GM21717 (cell line): ENCODE measurements at regions not wholly inside any gene's neighbourhood (a gene's known extent, or its start where the extent isn't known, plus 50 kb on each side); places are given as distances from the start of the nearest gene placed in this dataset.

ENCODE experiments used
- ATAC-seq: cut with Tn5 transposase; IDR thresholded peaks from one replicate; pipeline ENCODE4 v1.9.1; 2021; ENCODE audit warnings: mild to moderate bottlenecking, moderate library complexity; ENCODE audit not compliant: unreplicated experiment

DNA sequence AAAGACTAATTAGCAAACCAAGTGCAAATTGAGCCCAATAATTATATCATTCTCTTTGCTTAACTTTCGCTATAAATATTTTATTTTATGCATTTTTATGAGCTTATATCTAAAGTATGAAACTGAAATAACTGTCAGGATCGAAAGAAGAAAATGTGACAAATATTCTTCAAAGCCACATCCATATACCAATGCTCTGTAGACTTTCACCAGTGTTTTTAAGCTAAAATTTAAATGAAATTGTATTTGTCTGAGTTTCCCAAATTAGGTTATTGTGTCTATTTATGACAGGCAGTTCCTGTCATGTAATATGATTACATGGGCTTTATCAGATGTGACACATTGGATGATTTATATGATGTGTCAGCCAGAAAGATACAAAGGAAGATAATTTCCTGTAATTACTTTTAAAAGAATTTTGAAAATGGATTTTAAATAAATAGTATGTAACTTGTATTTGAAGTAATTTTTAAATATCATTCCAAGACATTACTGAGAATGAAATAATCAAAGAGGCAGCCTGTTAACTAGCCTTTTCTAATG is 317.9 kb upstream of the KLF6 start:
- no peak for ATAC-seq

DNA sequence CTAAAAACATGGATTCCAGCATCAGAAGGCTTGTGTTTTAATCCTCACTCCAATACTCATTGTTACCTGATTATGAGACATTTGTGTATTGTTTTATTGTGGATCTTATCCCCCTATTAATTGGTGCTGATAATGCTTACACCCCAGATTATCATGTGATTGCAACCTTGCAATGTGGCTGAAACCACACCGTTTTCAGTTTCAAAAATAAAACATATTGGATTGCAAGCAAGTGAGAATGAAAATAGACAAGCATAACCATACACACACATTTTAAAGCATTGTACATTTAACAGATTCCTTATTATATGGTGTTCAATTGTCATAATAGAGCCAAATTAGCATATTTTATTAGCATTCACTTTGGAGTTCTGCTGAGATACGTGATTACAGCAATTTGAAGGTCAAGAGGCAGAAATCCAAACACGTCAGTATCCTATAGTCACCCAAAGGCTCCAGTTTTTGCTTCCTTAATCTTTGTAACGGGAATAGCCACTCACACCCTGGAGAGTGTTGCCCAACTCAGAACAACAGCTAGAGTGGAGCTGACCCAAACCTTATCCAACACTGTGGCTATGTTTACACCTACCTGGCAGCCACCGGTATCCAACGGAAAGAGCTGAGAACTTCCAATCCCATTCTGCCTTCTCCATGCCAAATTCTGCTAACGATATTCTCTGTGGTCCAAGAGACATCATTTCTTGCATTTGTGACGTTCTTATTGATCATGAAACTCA is 317.1 kb upstream of the KLF6 start:
- ATAC-seq = no peak

DNA sequence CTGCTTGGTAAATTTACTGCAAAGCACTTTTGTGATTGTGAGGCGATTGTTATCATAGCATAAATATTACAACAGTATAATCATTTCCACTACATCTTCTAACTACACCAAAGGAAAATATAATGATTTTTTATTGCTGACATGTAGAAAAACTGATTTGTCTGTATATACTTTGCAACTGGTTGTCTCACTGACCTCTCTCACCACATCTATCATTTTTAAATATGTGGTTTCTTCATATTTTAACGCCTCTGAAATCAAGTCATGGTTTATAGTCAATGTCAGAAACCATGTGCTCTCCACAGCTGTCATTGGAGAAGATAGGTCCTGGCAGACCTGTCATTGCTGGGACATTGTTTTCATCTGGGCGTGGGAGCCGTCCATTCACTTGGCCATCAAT is 315.4 kb upstream of the KLF6 start:
- no peak for ATAC-seq

DNA sequence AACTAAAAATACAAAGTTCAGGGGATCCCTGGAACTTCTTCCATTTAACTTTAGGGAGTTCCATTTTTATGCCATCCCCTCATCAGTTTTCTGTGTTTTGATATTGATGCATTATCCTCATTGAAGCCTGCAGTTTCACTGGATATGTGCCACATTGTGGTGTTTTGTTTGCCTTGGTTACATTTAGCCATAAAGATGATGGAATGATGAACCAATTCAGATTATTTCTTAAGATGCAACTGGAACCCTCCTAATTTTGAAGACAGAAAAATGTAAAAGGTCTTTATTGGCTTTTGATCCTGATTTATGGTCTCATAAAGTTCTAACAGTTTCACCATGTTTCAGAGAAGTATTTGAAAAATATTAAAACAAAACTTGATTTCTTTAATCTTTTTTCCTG is 314.2 kb upstream of the KLF6 start:
- ATAC-seq = no peak

DNA sequence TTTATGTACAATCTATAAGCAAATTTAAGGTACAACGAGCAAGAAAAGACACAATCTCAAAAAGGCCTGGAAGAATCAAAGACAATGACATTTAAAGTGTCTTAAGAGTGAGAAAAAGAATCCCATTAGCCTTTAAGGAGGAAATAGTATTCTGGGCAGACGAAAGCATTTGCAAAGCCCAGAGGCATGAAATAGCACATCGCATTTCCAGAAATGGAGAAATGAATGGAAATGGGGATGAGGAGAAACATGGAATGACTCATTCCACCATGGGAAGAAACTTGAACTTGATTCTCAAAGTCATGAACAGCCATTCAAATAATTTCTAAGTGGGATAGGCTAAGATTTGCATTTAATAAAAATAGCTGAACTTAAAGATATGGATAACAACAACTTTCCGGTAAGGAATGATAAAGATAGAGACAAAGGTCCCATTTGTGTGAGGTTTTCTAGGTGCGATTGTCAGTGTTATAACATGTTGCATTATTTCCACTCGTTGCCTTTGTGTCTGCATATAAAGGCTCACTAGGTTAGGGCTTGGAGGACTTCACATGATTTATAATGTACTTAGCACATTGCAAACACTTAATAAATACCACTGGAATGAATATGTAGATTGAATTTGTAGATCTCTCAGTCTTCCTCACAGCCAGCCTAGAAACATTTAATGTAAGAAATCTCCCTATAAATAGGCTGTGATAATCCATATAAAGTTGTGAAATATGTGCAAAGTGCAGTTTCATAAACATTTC is 310.3 kb upstream of the KLF6 start:
- no peak for ATAC-seq

DNA sequence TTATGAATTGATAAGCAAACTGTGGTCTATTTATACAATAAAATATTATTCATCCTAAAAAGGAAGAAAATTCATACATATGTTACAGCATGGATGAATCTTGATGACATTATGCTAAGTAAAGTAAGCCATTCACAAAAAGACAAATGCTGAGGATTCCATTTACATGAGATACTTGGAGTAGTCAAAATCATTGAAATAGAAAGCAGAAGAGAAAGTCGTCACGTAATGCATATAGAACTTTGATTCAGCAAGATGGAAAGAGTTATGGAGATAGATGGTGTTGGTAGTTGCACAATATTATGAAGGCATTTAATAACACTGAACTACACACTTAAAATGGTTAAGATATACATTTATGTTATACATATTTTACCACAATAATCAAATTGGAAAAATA is 309.7 kb upstream of the KLF6 start:
- no peak for ATAC-seq

DNA sequence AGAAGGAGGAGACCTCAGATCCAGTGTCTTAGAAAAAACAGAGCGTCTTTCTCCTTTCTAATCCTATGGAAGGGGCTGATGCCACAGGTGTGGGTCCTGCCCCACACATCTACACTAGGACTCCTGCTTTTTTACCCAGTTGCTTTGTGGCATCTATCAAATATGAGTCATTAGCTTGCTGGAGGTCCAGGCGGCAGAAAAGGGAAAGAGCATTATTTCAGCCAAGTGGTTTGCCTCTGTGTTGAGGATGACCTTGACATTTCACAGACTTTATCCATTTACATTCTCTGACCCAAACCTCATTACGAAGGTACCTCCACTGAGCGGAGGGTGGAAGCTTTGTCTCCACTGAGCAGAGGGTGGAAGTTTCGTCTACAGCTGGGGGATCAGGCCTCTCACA is 308.4 kb upstream of the KLF6 start:
- no peak for ATAC-seq

DNA sequence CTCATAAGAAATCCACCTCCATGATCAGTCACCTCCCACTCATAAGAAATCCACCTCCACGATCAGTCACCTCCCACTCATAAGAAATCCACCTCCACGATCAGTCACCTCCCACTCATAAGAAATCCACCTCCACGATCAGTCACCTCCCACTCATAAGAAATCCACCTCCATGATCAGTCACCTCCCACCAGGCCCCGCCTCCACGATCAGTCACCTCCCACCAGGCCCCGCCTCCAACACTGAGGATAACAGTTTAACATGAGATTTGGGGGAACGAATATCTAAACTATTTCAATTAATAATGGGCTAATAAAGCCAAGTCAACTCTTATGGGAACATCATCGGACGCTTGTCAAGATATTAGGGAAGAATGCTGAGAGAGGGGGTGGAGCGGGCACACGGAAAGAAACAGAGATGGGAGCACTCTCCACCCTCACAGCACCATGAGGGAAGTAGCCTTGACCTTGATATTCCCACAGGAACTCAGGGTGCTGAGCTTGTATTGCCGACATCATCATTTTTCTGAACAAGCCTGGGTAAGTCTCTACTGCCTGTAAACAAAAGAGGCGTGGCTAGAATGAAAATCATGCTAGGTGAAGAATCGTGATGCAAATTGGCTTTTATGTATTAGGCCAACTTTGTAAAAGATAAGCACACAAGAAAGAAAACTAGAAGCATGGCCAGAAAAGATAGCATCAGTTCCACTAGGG is 303.5 kb upstream of the KLF6 start:
- ATAC-seq = no peak

DNA sequence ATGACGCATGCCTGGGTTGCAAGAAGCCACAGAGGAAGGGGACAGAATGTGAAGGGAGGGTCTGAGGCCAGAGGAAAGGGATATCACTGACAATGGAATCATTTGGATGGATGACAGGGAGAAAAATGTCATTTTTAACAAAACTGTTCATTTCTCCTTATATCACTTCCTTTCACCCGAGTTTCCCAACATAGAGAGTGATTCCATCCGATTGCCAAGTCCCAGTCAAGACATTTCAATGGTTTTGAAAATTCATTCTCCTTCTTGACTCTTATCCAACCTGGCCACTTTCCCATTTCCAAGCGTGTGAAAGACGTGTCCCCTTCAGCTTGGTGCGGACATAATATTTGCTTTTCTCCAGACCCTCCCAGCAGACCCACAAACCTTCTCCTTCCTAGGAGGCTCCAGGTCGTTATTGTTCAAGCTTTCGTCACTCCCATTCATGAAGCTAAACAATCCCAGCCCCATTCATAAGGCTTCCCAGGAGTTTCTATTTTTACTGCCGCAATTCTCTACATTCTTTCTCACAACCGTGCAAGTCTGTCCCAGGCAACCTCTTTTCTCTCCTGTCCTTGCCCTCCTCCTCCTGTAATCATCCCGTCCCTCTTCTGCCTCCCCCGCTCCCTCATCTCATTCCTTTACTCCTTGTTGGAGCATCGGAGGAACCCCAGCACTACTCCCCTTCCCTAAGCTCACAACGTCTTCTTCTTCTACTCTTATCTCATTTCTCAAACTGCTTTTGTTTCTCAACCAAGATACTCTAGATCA is 301.3 kb upstream of the KLF6 start:
- ATAC-seq = no peak

DNA sequence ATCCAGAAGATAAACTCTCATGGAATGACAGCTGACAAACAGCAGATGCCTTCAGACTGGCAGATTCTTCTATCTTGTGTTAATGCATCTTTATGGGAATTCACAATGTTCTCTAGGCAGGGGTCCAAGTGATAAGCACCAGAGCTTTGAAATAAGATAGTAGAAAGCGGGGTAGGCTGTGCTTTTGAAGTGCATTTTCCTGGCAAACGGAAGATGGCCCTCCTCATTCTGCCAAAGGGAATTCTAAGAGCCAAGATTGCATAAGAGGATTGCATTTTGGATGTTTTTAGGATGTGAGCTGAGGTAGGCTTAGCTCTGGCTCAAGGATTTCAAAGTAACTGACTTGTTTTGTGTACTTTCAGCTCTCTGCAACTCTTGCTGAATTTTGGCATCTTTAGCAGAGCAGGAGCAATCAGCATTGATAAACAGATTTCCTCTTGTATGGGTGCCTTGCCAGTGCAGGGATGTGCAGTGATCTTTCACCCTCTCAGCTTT is 298.5 kb upstream of the KLF6 start:
- no peak for ATAC-seq

DNA sequence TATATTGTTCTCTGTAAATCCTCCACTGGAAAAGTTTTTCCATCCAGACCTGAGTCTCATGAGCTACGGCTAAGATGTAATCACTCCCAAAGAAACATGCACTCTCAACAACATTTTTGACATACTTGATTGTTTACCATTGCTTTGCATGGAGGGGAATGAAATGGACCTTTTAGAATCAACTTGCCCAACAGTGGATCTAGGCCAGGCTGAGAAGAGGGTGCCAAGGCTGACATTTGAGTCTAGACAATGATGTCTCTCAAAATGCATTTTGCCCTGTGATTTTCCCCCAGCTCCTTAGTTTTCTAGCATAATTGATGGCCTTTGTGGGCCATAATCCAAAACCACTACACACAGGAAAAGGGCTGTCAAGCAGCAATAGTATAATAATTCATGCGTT is 297.9 kb upstream of the KLF6 start:
- no peak for ATAC-seq

DNA sequence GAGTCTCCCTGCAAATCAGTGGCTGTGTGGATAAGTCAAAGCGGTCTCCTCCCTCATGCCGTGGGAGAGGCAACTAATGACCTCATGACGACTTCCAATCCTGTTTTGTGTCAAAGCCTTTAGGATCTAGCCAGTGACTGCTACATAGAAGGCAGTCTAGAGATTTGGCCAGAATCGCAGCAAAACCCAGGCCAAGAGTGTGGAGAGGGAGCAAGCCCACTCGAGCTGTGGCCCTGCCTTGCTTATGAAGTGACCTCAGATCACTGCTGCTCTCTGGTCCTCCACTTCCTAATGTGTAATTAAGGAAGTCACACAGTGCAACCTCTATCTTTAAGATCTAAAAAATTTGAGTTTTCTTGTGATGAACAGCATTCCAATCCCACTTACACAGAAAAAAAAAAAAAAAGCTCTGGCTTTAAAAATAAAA is 296.7 kb upstream of the KLF6 start:
- no peak for ATAC-seq

DNA sequence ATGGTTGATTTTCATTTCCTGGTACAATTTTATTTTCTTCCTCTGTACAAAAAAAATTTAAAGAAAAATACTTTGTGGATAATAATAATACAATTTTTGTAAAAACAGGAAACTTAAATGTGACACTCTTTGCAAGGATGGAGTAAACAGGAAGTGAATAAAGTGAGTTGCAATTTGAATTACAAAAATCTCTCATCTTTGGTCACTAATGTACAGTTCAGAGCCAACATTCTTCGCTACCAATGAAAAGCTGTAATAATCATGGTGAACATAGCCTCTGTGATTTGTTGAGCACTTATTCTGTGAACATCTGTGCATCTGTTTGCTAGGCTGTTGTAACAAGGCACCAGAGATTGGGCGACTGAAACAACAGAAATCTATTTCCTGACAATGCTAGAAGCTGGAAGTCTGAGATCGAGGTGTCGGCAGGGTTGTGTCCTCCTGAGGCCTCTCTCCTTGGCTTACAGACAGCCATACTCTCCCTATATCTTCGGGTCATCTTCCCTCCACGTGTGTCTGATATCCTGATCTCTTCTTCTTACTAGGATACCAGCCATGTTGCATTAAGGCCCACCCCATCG is 295.3 kb upstream of the KLF6 start:
- ATAC-seq = no peak

DNA sequence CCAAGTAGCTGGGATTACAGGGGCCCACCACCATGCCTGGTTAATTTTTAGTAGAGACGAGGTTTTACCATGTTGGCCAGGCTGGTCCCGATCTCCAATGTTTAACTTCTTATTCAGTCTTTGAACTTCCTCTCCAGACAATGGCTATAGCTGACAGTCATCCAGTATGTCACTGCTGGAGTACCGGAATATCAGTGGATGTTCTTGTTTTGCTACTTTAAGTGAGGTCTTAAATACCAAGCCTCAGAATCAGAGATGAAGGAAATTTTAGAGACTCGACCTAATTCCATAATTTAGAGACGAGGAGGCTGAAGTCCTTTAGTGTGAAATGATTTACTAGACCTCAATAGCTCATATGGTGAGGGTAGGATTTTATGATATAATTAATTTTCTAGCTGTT is 294.8 kb upstream of the KLF6 start:
- ATAC-seq = no peak

DNA sequence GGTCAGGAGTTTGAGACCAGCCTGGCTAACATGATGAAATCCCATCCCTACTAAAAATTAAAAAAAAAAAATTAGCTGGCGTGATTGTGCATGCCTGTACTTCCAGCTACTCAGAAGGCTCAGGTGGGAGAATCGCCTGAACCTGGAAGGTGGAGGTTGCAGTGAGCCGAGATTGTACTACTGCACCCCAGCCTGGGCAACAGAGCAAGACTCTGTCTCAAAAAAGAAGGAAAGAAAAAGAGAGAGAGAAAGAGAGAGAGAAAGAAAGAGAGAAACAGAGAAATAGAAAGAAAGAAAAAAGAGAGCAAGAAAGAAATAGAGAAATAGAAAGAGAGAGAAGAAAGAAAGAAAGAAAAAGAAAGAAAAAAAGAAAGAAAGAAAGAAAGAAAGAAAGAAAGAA is 292.8 kb upstream of the KLF6 start:
- no peak for ATAC-seq

DNA sequence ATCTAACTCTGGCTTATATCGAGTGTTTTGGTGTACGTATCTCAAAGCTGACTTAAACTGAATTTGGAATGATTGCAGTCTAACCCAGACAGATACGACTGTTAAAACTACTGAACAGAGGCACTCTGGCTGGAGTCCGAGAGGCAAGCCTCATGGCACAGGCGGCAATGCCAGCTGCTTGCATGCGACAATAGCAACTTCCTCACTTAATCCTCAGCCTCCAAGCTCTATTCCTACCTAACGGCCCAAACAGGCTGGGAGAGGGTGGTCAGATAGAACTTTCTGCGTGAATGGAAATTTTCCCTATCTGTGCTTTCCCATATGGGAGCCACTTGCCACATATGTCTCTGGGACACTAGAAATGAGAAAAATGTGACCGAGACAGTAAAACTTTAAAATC is 292.0 kb upstream of the KLF6 start:
- no peak for ATAC-seq

DNA sequence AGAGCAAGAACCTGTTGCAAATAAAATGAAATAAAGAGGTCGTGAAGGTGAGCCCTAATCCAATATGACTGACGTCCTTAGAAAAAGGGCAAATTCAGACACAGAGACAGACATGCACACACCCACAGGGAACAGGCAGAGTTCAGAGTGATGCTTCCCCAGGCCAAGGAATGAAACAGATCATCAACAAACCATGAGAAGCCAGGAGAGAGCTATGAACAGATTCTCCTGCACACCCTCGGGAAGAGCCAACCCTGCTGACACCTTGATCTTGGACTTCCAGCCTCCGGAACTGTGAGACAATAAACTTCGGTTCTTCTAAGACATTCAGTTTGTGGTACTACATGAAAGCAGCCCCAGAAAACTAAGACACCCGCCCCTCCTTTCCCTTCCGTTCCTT is 290.4 kb upstream of the KLF6 start:
- ATAC-seq = no peak

DNA sequence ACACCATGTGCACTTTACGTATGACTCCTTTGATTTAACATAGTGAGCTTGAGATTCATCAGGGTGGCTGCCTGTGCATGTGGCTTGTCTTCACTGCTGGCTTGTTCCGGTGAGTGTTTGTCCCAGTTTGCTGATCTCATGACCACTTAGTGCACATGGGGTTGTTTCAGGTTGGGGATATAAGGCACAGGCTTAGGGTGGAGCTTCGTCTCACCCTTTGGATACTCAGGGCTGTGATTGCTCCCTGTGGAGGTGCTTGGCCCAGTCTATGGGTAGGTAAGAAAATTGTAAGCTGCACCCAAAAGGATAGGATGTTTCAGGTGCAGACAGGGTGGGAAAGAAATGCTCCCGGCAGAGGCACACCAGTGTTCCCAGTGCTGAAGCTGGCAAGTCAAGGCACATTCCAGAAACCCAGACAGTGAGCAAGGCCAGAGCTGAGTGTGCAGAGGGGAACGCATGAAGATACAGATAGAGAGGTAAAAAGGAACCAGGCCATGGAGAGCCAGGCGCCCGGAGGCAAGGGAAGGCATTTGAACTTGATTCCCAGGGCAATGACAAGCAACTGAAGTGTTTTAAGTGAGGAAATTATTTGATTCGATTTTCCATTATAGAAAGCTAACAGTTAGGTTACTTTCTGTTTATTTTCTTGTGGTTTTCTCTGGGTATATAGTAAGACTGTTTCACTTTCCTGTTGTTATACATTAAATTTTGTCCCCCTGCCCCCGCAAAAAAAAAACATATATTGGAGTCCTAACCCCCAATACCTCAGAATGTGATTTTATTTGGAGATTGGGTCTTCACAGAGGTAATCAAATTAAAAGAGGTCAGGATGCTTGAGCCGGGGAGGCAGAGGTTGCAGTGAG is 289.8 kb upstream of the KLF6 start:
- no peak for ATAC-seq

DNA sequence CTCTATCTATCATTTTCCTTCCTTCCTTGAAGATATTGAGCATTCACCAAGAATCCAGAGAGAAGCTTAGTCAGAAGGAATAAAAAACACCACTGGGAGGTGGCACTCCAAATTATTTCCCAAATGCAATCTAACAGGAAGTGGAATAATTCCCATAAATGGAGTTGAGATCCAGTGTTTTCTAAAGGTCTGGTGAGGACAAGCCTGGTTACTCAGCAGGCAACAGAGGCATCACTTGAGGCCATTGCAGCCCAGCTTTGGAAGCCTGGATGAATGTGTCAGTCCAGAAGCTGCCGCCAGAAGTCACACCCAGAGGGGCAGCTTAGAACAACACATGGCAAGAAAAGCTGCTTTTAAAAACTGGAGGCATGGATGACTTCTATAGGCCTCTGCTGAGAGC is 288.9 kb upstream of the KLF6 start:
- ATAC-seq = no peak
